Esophagus squamous epithelium (tissue), 4 donors: ENCODE measurements at regions not wholly inside any gene's neighbourhood (a gene's known extent, or its start where the extent isn't known, plus 50 kb on each side); places are given as distances from the start of the nearest gene placed in this dataset.

ENCODE experiments used
- POLR2A ChIP-seq, 4 donors: fragments of 450-650 bp; IDR thresholded peaks; one replicate each; pipeline ENCODE4 v1.6.1; 2017; ENCODE audit warnings: antibody characterized with exemption in 4 of 4, mild to moderate bottlenecking in 4 of 4, moderate library complexity in 3 of 4
- TF ChIP-seq, protein P1 (sequence below), 6 experiments: fragments of 450-650 bp in 4 of 6; fragments of 200-600 bp in 2 of 6; sonication (generic) in 2 of 6; IDR thresholded peaks; one replicate each; pipeline ENCODE4 v1.5.1; 2016 to 2019; ENCODE audit warnings: antibody characterized with exemption in 6 of 6, mild to moderate bottlenecking in 4 of 6, moderate library complexity in 4 of 6

DNA sequence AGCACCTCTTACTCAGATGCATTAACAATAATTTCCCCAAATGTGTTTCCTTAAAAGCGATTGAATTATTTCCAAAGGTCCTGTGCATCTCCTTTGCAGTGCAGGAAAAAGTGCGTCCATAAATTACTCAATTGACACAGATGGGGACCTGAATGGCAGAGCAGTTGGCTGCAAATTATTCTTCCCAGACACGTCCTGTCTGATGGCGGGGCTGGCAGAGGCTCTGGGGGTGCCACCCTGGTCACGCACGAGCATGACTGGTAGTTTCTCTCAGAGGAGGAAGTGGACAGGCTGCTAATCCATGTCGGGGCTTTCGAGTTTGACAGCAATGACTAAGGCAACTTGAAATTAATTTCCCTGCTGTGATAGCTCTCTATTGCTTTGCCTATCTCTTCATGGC is 264.8 kb upstream of the BRINP1 start:
- TF ChIP-seq, protein P1, sequence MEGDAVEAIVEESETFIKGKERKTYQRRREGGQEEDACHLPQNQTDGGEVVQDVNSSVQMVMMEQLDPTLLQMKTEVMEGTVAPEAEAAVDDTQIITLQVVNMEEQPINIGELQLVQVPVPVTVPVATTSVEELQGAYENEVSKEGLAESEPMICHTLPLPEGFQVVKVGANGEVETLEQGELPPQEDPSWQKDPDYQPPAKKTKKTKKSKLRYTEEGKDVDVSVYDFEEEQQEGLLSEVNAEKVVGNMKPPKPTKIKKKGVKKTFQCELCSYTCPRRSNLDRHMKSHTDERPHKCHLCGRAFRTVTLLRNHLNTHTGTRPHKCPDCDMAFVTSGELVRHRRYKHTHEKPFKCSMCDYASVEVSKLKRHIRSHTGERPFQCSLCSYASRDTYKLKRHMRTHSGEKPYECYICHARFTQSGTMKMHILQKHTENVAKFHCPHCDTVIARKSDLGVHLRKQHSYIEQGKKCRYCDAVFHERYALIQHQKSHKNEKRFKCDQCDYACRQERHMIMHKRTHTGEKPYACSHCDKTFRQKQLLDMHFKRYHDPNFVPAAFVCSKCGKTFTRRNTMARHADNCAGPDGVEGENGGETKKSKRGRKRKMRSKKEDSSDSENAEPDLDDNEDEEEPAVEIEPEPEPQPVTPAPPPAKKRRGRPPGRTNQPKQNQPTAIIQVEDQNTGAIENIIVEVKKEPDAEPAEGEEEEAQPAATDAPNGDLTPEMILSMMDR (IDR thresholded peaks at IDR 0.05): no peak
- no peak for TF ChIP-seq POLR2A (IDR thresholded peaks at IDR 0.05)
